Breast epithelium (tissue), 4 donors: ENCODE measurements at regions not wholly inside any gene's neighbourhood (a gene's known extent, or its start where the extent isn't known, plus 50 kb on each side); places are given as distances from the start of the nearest gene placed in this dataset.

Experiments
- DNase-seq, 2 donors: peaks; one replicate each; pipeline ENCODE4 v3.0.0-alpha.2; 2019; ENCODE audit warnings: low spot score in 2 of 2
- H3K27ac ChIP-seq, 2 donors: fragments of 200-600 bp; sonication (generic) in 1 of 2; one replicate each; pipeline ENCODE4 v1.5.1; 2016 to 2019; ENCODE audit warnings: mild to moderate bottlenecking in 1 of 2
- H3K27me3 ChIP-seq, 2 donors: fragments of 200-600 bp; sonication (generic) in 1 of 2; one replicate each; pipeline versions ENCODE4 v1.5.1 to v1.6.0; 2017 to 2019; ENCODE audit warnings: control low read depth in 1 of 2, mild to moderate bottlenecking in 1 of 2
- H3K36me3 ChIP-seq: fragments of 200-600 bp; one replicate; pipeline ENCODE4 v1.5.1; 2019
- H3K4me1 ChIP-seq, 2 donors: fragments of 200-600 bp; sonication (generic); one replicate each; pipeline ENCODE4 v1.5.1; 2016 to 2019; ENCODE audit warnings: control low read depth in 1 of 2
- H3K4me3 ChIP-seq, 3 donors: fragments of 200-600 bp; sonication (generic); 1 replicate in 2 of 3; 2 replicates in 1 of 3; pipeline ENCODE4 v1.5.1; 2016 to 2019; ENCODE audit warnings: mild to moderate bottlenecking in 3 of 3, moderate library complexity in 2 of 3
- H3K9me3 ChIP-seq, 2 donors: fragments of 200-600 bp; sonication (generic) in 1 of 2; one replicate each; pipeline ENCODE4 v1.5.1; 2016 to 2019; ENCODE audit warnings: control low read depth in 1 of 2
- POLR2A ChIP-seq: fragments of 450-650 bp; IDR thresholded peaks from one replicate; pipeline ENCODE4 v1.6.1; 2016; ENCODE audit warnings: antibody characterized with exemption, mild to moderate bottlenecking, moderate library complexity
- POLR2AphosphoS5 ChIP-seq, 3 donors: sonication (generic); formaldehyde crosslinking; IDR thresholded peaks; one replicate each; pipeline ENCODE4 v1.6.1; 2017; ENCODE audit warnings: antibody characterized with exemption in 3 of 3
- intact Hi-C: fragments of 100-400 bp; cut with DNase I; formaldehyde crosslinking; loops from one replicate; pipeline ENCODE4 v1.15.1; 2023; ENCODE audit warnings: low total_unique reads
- TF ChIP-seq, protein P1 (sequence below), 3 donors: fragments of 450-650 bp; IDR thresholded peaks; one replicate each; pipeline ENCODE4 v1.5.1; 2016 to 2017; ENCODE audit warnings: antibody characterized with exemption in 3 of 3, mild to moderate bottlenecking in 3 of 3, moderate library complexity in 3 of 3

DNA sequence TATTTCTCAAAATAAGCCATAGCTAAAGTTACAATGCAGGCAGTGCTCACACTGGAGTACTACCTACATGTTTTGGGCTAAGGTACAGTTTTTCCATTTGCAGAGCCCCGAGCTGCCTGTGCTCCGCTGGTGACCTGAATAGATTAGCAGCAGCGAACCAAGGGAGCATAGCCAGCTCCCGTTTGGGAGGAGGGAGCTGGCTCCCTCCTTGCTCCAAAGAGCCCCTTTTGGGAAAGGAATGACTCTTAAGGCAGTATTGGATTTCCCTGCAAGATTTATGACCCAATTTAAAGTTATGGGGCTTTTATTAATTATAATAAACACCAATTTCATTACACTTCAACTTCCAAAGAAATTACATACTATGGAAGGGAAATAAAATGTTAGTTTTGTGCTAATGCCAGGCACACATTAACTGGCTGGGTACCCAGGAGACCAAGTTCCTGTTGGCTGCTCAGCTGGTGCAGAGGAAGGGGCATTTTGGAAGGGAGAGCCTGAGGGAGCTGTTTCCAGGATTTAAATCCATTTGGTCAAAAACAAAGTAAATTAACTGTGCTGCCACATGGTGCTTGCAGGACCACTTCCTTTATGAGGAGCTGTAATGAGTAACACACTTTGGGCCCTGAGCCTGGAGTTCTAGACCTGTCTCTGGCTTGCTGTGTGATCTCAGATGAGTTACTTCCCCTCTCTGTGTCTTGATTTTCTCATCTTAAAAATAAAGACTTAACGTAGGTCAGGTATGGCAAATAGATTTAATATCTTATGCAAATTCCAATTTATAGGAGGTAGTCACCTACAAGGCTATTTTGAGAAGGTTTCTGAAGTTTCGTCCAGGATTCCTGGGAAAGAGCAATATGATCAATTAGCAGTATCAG, 362.1 kb upstream of the CCL2 start:
- Histone ChIP-seq H3K27me3 (peaks cover 0 to 5% of the 10 kb centered on the region in 2 donors), H3K27ac (no peak overlapping the region), H3K9me3 (no peaks in the 10 kb centered on the region), H3K4me1 (no peaks in the 10 kb centered on the region), H3K36me3 (no peaks in the 10 kb centered on the region), H3K4me3 (no peak overlapping the region)
- TF ChIP-seq, protein P1, sequence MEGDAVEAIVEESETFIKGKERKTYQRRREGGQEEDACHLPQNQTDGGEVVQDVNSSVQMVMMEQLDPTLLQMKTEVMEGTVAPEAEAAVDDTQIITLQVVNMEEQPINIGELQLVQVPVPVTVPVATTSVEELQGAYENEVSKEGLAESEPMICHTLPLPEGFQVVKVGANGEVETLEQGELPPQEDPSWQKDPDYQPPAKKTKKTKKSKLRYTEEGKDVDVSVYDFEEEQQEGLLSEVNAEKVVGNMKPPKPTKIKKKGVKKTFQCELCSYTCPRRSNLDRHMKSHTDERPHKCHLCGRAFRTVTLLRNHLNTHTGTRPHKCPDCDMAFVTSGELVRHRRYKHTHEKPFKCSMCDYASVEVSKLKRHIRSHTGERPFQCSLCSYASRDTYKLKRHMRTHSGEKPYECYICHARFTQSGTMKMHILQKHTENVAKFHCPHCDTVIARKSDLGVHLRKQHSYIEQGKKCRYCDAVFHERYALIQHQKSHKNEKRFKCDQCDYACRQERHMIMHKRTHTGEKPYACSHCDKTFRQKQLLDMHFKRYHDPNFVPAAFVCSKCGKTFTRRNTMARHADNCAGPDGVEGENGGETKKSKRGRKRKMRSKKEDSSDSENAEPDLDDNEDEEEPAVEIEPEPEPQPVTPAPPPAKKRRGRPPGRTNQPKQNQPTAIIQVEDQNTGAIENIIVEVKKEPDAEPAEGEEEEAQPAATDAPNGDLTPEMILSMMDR (IDR thresholded peaks at IDR 0.05), result no peak
- TF ChIP-seq POLR2A (no peak), POLR2AphosphoS5 (IDR thresholded peaks at IDR 0.05) (no peak)
- intact Hi-C loops, result no loop called here
- no peak for DNase-seq

DNA sequence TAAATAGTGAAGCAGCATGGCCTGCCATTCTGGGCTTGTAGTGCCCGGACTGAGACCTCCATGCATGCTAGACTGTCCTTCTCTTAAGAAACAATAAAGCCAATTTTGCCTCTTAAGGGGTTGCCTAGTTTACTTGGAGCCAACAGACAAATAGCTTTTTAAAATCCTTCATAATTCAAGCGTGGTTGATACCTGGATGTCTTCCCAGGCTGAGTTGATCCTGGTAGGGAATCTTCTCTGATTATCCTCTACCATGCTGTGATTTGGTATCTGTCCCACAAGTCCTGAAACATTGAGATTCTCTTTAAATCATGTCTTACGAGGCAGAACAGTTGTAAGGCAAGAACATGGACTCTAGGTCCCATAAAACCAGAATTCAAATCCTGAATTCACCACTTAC, 359.6 kb upstream of the CCL2 start:
- Histone ChIP-seq H3K27me3 (peaks cover 0 to 9% of the 10 kb centered on the region in 2 donors), H3K36me3 (no peaks in the 10 kb centered on the region), H3K27ac (no peak overlapping the region), H3K9me3 (no peaks in the 10 kb centered on the region), H3K4me1 (no peaks in the 10 kb centered on the region), H3K4me3 (no peak overlapping the region)
- DNase-seq, result no peak
- TF ChIP-seq, protein P1 (IDR thresholded peaks at IDR 0.05), result no peak
- no peak for TF ChIP-seq POLR2A
- TF ChIP-seq POLR2AphosphoS5 (IDR thresholded peaks at IDR 0.05), result no peak
- intact Hi-C loops, result no loop called here

DNA sequence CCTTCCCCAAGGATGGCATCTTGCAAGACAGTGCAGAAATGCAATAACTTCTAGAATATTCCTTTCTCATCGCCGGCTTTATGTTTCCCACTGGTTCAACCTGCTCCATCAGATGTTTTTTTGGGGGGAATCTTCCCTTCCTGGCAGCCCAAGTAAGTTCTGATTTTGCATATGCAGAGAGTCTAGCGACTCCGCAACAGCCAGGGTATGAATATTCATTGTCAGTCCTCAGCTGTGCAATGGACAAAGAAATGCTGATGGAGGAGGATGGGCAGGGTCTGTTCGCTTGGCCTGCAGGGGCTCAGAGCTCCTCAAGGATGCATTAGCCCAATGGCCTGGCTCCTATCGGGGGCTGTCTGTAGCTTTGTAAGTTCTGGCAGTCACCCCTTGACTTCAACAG, 358.8 kb upstream of the CCL2 start:
- no peaks in the 10 kb centered on the region for H3K4me1 ChIP-seq
- TF ChIP-seq POLR2AphosphoS5 (IDR thresholded peaks at IDR 0.05), result no peak
- TF ChIP-seq, protein P1 (IDR thresholded peaks at IDR 0.05), result no peak
- TF ChIP-seq POLR2A, result no peak
- peaks cover 0 to 9% of the 10 kb centered on the region in 2 donors for H3K27me3 ChIP-seq
- H3K27ac ChIP-seq, result no peak overlapping the region
- DNase-seq, result no peak
- no peak overlapping the region for H3K4me3 ChIP-seq
- H3K36me3 ChIP-seq, result no peaks in the 10 kb centered on the region
- intact Hi-C loops, result no loop called here
- no peaks in the 10 kb centered on the region for H3K9me3 ChIP-seq

DNA sequence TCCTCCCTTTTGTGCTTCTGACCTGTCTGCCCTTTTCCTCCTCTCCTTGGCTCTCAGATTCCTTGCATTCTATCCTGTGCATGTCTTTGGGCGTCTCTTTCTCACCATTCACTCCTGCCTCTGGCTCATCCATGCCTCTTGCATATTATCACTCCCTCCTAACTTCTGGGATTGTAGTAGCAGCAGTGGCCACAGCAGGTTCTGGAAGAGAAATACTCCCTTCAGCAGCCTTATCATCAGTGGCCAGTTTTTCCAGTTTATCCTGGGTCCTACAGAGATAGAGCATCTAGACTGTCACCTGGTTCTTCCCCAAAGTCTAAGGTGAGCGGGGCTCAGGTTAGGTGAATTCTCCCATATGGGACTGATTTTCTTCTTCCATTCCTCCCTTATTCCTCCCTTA, 354.0 kb upstream of the CCL2 start:
- Histone ChIP-seq H3K4me1 (no peaks in the 10 kb centered on the region), H3K9me3 (no peaks in the 10 kb centered on the region), H3K27me3 (peaks cover 0 to 14% of the 10 kb centered on the region in 2 donors), H3K36me3 (no peaks in the 10 kb centered on the region), H3K4me3 (no peak overlapping the region), H3K27ac (no peak overlapping the region)
- TF ChIP-seq POLR2A (no peak), POLR2AphosphoS5 (IDR thresholded peaks at IDR 0.05) (no peak)
- TF ChIP-seq, protein P1 (IDR thresholded peaks at IDR 0.05), result no peak
- intact Hi-C loops, result no loop called here
- no peak for DNase-seq

DNA sequence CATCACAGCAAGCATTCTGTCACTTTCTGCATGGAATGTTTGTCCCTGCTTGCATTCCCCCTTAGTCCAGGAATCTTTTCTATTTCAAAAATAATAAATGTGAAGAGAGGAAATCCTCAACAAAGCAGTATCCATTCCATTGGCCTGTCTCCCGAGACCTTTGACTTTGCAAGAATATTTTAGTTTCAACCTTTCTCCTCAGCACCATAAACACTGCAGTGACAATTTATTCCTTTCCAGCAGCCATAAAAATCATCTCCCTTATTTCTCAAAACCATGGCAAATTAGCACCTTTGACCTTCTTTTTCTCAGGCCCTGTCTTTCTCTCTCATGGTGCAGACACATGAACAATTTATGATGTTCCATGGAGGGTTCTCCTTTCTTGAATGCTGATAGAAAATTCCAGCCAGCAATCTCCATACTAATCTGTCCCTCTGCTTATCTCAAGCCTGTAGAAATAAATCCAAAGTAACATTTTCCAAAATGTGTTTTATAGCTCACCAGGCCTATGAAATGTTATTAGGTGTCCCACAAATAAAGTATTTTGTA, 352.1 kb upstream of the CCL2 start:
- peaks cover 0 to 14% of the 10 kb centered on the region in 2 donors for H3K27me3 ChIP-seq

More for the DNA sequence above, 352.1 kb upstream of the CCL2 start:
- no peaks in the 10 kb centered on the region for H3K4me1 ChIP-seq
- no peak overlapping the region for H3K27ac ChIP-seq
- intact Hi-C loops, result no loop called here
- no peaks in the 10 kb centered on the region for H3K36me3 ChIP-seq
- TF ChIP-seq POLR2A, result no peak
- no peak for TF ChIP-seq POLR2AphosphoS5 (IDR thresholded peaks at IDR 0.05)
- TF ChIP-seq, protein P1 (IDR thresholded peaks at IDR 0.05), result no peak
- no peak for DNase-seq
- H3K9me3 ChIP-seq, result no peaks in the 10 kb centered on the region
- H3K4me3 ChIP-seq, result no peak overlapping the region
